ENCODE measurements at regions not wholly inside any gene's neighbourhood (a gene's known extent, or its start where the extent isn't known, plus 50 kb on each side); places are given as distances from the start of the nearest gene placed in this dataset.

DNA sequence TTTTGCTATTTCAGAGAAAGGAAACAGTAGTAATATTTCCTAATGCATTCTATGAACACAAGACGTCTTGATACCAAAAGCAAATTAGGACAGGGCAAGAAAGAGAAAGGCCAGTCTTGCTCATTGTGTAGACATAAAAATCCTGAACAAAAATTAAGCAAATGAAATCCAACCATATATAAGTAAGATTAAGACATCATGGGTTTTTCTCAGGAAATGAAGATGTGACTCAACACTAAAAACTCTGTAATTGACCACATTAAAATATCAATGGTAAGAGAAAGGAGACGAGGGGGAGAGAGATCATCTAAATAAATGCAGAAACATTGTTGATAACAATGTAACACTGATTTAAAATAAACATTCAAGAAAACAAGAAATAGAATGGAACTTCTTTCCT, 205.4 kb downstream of the SOD2 start:
- Histone ChIP-seq H3K4me3 (ENCODE audit: low read depth, low read length) (no peak overlapping the region), H3K27me3 (replicated peaks; ENCODE audit: control insufficient read depth, insufficient read depth, low read length) (no peaks in the 10 kb centered on the region), H3K4me1 (no peaks in the 10 kb centered on the region), H3K9me3 (no peaks in the 10 kb centered on the region), H3K36me3 (ENCODE audit: control insufficient read depth, insufficient read depth, low read length) (no peaks in the 10 kb centered on the region)
- no peaks in the 10 kb centered on the region for H3K4me1 Mint-ChIP-seq (ENCODE audit: low read depth, unreplicated experiment)
- H3K27ac Mint-ChIP-seq (ENCODE audit: unreplicated experiment): no peak overlapping the region
- TF ChIP-seq, protein P1, sequence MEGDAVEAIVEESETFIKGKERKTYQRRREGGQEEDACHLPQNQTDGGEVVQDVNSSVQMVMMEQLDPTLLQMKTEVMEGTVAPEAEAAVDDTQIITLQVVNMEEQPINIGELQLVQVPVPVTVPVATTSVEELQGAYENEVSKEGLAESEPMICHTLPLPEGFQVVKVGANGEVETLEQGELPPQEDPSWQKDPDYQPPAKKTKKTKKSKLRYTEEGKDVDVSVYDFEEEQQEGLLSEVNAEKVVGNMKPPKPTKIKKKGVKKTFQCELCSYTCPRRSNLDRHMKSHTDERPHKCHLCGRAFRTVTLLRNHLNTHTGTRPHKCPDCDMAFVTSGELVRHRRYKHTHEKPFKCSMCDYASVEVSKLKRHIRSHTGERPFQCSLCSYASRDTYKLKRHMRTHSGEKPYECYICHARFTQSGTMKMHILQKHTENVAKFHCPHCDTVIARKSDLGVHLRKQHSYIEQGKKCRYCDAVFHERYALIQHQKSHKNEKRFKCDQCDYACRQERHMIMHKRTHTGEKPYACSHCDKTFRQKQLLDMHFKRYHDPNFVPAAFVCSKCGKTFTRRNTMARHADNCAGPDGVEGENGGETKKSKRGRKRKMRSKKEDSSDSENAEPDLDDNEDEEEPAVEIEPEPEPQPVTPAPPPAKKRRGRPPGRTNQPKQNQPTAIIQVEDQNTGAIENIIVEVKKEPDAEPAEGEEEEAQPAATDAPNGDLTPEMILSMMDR (IDR thresholded peaks at IDR 0.05; ENCODE audit: insufficient read depth in 1 of 2, low read depth in 1 of 2, low read length in 1 of 2, severe bottlenecking in 1 of 2, unreplicated experiment in 1 of 2): no peak
- no peak overlapping the region for H3K4me3 Mint-ChIP-seq (ENCODE audit: unreplicated experiment)
- intact Hi-C loops (cut with micrococcal nuclease; ENCODE audit: unreplicated experiment): no loop called here
- ChIA-PET POLR2A (no interaction called here), CTCF (no interaction called here)
- DNase-seq: no peak
- no peaks in the 10 kb centered on the region for H3K9me3 Mint-ChIP-seq (ENCODE audit: unreplicated experiment)
- no peaks in the 10 kb centered on the region for H3K36me3 Mint-ChIP-seq (ENCODE audit: insufficient read depth, unreplicated experiment)
- BruUV-seq (replicated peaks): no TSS peak
- H3K27me3 Mint-ChIP-seq (ENCODE audit: insufficient read depth, unreplicated experiment): peaks cover 10% of the 10 kb centered on the region

DNA sequence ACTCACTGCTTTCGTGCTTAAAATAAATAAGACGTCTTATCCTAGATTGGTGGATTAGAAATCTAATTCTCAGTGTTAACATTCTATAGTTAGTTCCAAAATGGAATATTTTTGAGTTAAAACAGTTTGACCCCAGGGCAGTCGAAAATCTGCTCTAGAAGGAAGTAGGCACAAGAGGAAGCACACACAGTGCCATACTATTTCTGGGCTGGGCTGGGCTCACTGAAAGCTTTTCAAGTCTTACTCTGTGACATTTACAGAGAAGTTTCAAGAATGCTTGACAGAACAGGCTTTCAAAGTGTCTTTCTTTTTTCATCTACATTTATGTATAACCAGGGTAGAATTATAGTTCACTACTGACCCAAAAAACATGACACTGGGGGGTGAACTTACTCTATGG, 209.8 kb downstream of the SOD2 start:
- ChIA-PET POLR2A (no interaction called here), CTCF (no interaction called here)
- H3K36me3 Mint-ChIP-seq (ENCODE audit: insufficient read depth, unreplicated experiment): no peaks in the 10 kb centered on the region

GRCh38 chr6:159481897-159482296, 211.1 kb downstream of the SOD2 start:
- Histone ChIP-seq H3K9me3 (no peaks in the 10 kb centered on the region), H3K4me3 (ENCODE audit: low read depth, low read length) (no peak overlapping the region), H3K27me3 (replicated peaks; ENCODE audit: control insufficient read depth, insufficient read depth, low read length) (no peaks in the 10 kb centered on the region), H3K4me1 (no peaks in the 10 kb centered on the region), H3K36me3 (ENCODE audit: control insufficient read depth, insufficient read depth, low read length) (no peaks in the 10 kb centered on the region)
- Mint-ChIP-seq H3K27ac (ENCODE audit: unreplicated experiment) (no peak overlapping the region), H3K4me1 (ENCODE audit: low read depth, unreplicated experiment) (no peaks in the 10 kb centered on the region), H3K36me3 (ENCODE audit: insufficient read depth, unreplicated experiment) (no peaks in the 10 kb centered on the region), H3K9me3 (ENCODE audit: unreplicated experiment) (no peaks in the 10 kb centered on the region), H3K4me3 (ENCODE audit: unreplicated experiment) (no peak overlapping the region), H3K27me3 (ENCODE audit: insufficient read depth, unreplicated experiment) (peaks cover 24% of the 10 kb centered on the region)
- TF ChIP-seq, protein P1 (IDR thresholded peaks at IDR 0.05; ENCODE audit: insufficient read depth in 1 of 2, low read depth in 1 of 2, low read length in 1 of 2, severe bottlenecking in 1 of 2, unreplicated experiment in 1 of 2): no peak
- CTCF ChIA-PET: no interaction called here
- DNase-seq: no peak
- intact Hi-C loops (cut with micrococcal nuclease; ENCODE audit: unreplicated experiment): no loop called here
- POLR2A ChIA-PET: no interaction called here
- BruUV-seq (replicated peaks): no TSS peak

More for the DNA sequence above, 209.8 kb downstream of the SOD2 start:
- Histone ChIP-seq H3K27me3 (replicated peaks; ENCODE audit: control insufficient read depth, insufficient read depth, low read length) (no peaks in the 10 kb centered on the region), H3K4me1 (no peaks in the 10 kb centered on the region), H3K36me3 (ENCODE audit: control insufficient read depth, insufficient read depth, low read length) (no peaks in the 10 kb centered on the region), H3K9me3 (no peaks in the 10 kb centered on the region), H3K4me3 (ENCODE audit: low read depth, low read length) (no peak overlapping the region)
- Mint-ChIP-seq H3K4me3 (ENCODE audit: unreplicated experiment) (no peak overlapping the region), H3K4me1 (ENCODE audit: low read depth, unreplicated experiment) (no peaks in the 10 kb centered on the region), H3K27ac (ENCODE audit: unreplicated experiment) (no peak overlapping the region), H3K9me3 (ENCODE audit: unreplicated experiment) (no peaks in the 10 kb centered on the region), H3K27me3 (ENCODE audit: insufficient read depth, unreplicated experiment) (peaks cover 24% of the 10 kb centered on the region)
- BruUV-seq (replicated peaks): no TSS peak
- intact Hi-C loops (cut with micrococcal nuclease; ENCODE audit: unreplicated experiment): no loop called here
- no peak for DNase-seq
- TF ChIP-seq, protein P1 (IDR thresholded peaks at IDR 0.05; ENCODE audit: insufficient read depth in 1 of 2, low read depth in 1 of 2, low read length in 1 of 2, severe bottlenecking in 1 of 2, unreplicated experiment in 1 of 2): no peak

Measured in Caco-2 (cell line).